Embryonic facial prominence (tissue), 1 donor: ENCODE measurements at regions not wholly inside any gene's neighbourhood (a gene's known extent, or its start where the extent isn't known, plus 50 kb on each side); places are given as distances from the start of the nearest gene placed in this dataset.

Experiments used
- DNase-seq: peaks from one replicate; pipeline ENCODE4 v3.0.0-alpha.2; 2016; ENCODE audit errors: extremely low spot score

GRCh38 chr5:122721127-122721526 is 53.8 kb upstream of the SNX2 start:
- no peak for DNase-seq

- DNase-seq: no peak
These were observed 52.5 kb upstream of the SNX2 start for GRCh38 chr5:122722341-122722740.

GRCh38 chr5:122723606-122724352 is 51.1 kb upstream of the SNX2 start:
- peak; percentile 32 for DNase-seq
